Keratinocyte (primary cell): ENCODE measurements at regions not wholly inside any gene's neighbourhood (a gene's known extent, or its start where the extent isn't known, plus 50 kb on each side); places are given as distances from the start of the nearest gene placed in this dataset.

Source experiments
- CTCF ChIP-seq, 3 experiments: IDR thresholded peaks in 1 of 3; conservative IDR thresholded peaks in 1 of 3; optimal IDR thresholded peaks in 1 of 3; 2 replicates in 2 of 3; 3 replicates in 1 of 3; pipeline versions ENCODE3 to v1.5.1; 2011; ENCODE audit warnings: low read length in 3 of 3, mild to moderate bottlenecking in 3 of 3, moderate library complexity in 2 of 3, control low read depth in 1 of 3, inconsistent platforms in 1 of 3; ENCODE audit not compliant: insufficient read depth in 2 of 3; ENCODE audit errors: extremely low read depth in 1 of 3
- EZH2 ChIP-seq: IDR thresholded peaks from one replicate; pipeline ENCODE4 v1.6.1; 2012; ENCODE audit warnings: inconsistent platforms, mild to moderate bottlenecking, low read length, moderate library complexity

GRCh38 chr4:137333031-137333430, 199.3 kb downstream of the PCDH18 start:
- TF ChIP-seq CTCF (optimal IDR thresholded peaks at IDR 0.05 in 1 of 3, IDR thresholded peaks at IDR 0.05 in 1 of 3, conservative IDR thresholded peaks at IDR 0.05 in 1 of 3; ENCODE audit: extremely low read depth in 1 of 3, insufficient read depth in 2 of 3, low read length in 3 of 3) (no peak), EZH2 (no peak)
